ENCODE measurements at regions not wholly inside any gene's neighbourhood (a gene's known extent, or its start where the extent isn't known, plus 50 kb on each side); places are given as distances from the start of the nearest gene placed in this dataset.

DNA sequence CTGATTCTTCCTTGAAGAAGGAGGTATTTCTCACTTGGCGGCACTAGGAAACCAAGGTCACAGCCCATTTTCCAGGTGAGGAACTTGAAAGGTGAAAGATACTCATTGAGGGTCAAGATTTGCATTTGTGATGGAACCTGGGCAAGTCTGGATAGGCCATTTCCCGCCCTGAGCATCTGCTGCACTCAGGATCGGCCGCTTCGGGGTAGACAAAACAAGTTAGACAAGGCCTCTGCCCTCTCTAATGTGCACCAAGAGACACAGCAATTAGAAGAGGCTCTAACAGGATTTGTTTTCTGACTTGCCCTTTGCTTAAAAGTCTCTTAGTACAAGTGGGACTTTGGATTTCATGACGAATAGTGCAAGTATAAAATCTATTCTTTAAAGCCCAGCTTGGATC, 167.2 kb downstream of the KTN1 start:
- no peaks in the 10 kb centered on the region for H3K9me3 ChIP-seq (ENCODE audit: control insufficient read depth in 4 of 4, insufficient read depth in 3 of 4, low read length in 3 of 4)
- ATAC-seq (ENCODE audit: insufficient read depth, low FRiP score), result no peak
- DNase-seq, result no peak
- no peak overlapping the region for H3K9ac ChIP-seq (ENCODE audit: insufficient read depth in 1 of 2, low read length in 2 of 2)
- 94 to 95% methylated on average over 6 of the region's 6 CpGs for WGBS, 2 donors
- no peak overlapping the region for H3K4me3 ChIP-seq
- H3K36me3 ChIP-seq (ENCODE audit: control insufficient read depth in 4 of 4, insufficient read depth in 4 of 4, low read length in 4 of 4), result no peaks in the 10 kb centered on the region
- no peaks in the 10 kb centered on the region for H3K27me3 ChIP-seq (ENCODE audit: control insufficient read depth in 3 of 3, insufficient read depth in 3 of 3, low read length in 2 of 3)
- no peak overlapping the region for H3K27ac ChIP-seq (ENCODE audit: low read depth in 1 of 2, low read length in 1 of 2)
- no peaks in the 10 kb centered on the region for H3K4me1 ChIP-seq (ENCODE audit: control insufficient read depth in 5 of 5, insufficient read depth in 5 of 5, low read length in 5 of 5)
- TF ChIP-seq, protein P1, sequence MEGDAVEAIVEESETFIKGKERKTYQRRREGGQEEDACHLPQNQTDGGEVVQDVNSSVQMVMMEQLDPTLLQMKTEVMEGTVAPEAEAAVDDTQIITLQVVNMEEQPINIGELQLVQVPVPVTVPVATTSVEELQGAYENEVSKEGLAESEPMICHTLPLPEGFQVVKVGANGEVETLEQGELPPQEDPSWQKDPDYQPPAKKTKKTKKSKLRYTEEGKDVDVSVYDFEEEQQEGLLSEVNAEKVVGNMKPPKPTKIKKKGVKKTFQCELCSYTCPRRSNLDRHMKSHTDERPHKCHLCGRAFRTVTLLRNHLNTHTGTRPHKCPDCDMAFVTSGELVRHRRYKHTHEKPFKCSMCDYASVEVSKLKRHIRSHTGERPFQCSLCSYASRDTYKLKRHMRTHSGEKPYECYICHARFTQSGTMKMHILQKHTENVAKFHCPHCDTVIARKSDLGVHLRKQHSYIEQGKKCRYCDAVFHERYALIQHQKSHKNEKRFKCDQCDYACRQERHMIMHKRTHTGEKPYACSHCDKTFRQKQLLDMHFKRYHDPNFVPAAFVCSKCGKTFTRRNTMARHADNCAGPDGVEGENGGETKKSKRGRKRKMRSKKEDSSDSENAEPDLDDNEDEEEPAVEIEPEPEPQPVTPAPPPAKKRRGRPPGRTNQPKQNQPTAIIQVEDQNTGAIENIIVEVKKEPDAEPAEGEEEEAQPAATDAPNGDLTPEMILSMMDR (IDR thresholded peaks at IDR 0.05; ENCODE audit: control extremely low read depth, extremely low read depth), result no peak

GRCh38 chr14:55749201-55749812, 169.3 kb downstream of the KTN1 start:
- H3K27me3 ChIP-seq (ENCODE audit: control insufficient read depth in 3 of 3, insufficient read depth in 3 of 3, low read length in 2 of 3), result no peaks in the 10 kb centered on the region
- H3K4me3 ChIP-seq, result no peak overlapping the region
- H3K36me3 ChIP-seq (ENCODE audit: control insufficient read depth in 4 of 4, insufficient read depth in 4 of 4, low read length in 4 of 4), result no peaks in the 10 kb centered on the region
- no peaks in the 10 kb centered on the region for H3K9me3 ChIP-seq (ENCODE audit: control insufficient read depth in 4 of 4, insufficient read depth in 3 of 4, low read length in 3 of 4)
- peaks cover 0 to 8% (median 6%) of the 10 kb centered on the region in 5 donors for H3K4me1 ChIP-seq (ENCODE audit: control insufficient read depth in 5 of 5, insufficient read depth in 5 of 5, low read length in 5 of 5)
- H3K9ac ChIP-seq (ENCODE audit: insufficient read depth in 1 of 2, low read length in 2 of 2), result no peak overlapping the region
- H3K27ac ChIP-seq (ENCODE audit: low read depth in 1 of 2, low read length in 1 of 2), result no peak overlapping the region
- TF ChIP-seq, protein P1 (IDR thresholded peaks at IDR 0.05; ENCODE audit: control extremely low read depth, extremely low read depth), result no peak
- ATAC-seq (ENCODE audit: insufficient read depth, low FRiP score) (no peak), DNase-seq (no peak)
- 52 to 89% methylated on average over 1 of the region's 1 CpG for WGBS, 2 donors

GRCh38 chr14:55749946-55750345, 169.9 kb downstream of the KTN1 start:
- TF ChIP-seq, protein P1 (IDR thresholded peaks at IDR 0.05; ENCODE audit: control extremely low read depth, extremely low read depth), result no peak
- Histone ChIP-seq H3K9me3 (ENCODE audit: control insufficient read depth in 4 of 4, insufficient read depth in 3 of 4, low read length in 3 of 4) (no peaks in the 10 kb centered on the region), H3K4me3 (no peak overlapping the region), H3K27ac (ENCODE audit: low read depth in 1 of 2, low read length in 1 of 2) (no peak overlapping the region), H3K27me3 (ENCODE audit: control insufficient read depth in 3 of 3, insufficient read depth in 3 of 3, low read length in 2 of 3) (no peaks in the 10 kb centered on the region), H3K4me1 (ENCODE audit: control insufficient read depth in 5 of 5, insufficient read depth in 5 of 5, low read length in 5 of 5) (peaks cover 0 to 8% (median 6%) of the 10 kb centered on the region in 5 donors), H3K9ac (ENCODE audit: insufficient read depth in 1 of 2, low read length in 2 of 2) (no peak overlapping the region), H3K36me3 (ENCODE audit: control insufficient read depth in 4 of 4, insufficient read depth in 4 of 4, low read length in 4 of 4) (no peaks in the 10 kb centered on the region)
- no peak for DNase-seq
- no peak for ATAC-seq (ENCODE audit: insufficient read depth, low FRiP score)
- WGBS, 2 donors, result 95 to 97% methylated on average over 8 of the region's 8 CpGs

Measured in lung (tissue), 11 donors.